ENCODE measurements at regions not wholly inside any gene's neighbourhood (a gene's known extent, or its start where the extent isn't known, plus 50 kb on each side); places are given as distances from the start of the nearest gene placed in this dataset.

GRCh38 chr3:8246070-8246469, 255.6 kb upstream of the LMCD1 start:
- Histone ChIP-seq H3K9me3 (ENCODE audit: low read length) (no peaks in the 10 kb centered on the region), H3K79me2 (ENCODE audit: insufficient read depth, low read length) (no peaks in the 10 kb centered on the region), H3K9me2 (ENCODE audit: low read depth, low read length) (no peaks in the 10 kb centered on the region), H3K4me2 (ENCODE audit: low read length) (no peak overlapping the region), H2AFZ (ENCODE audit: low read length) (no peak overlapping the region), H3K36me3 (ENCODE audit: insufficient read depth, low read length) (no peaks in the 10 kb centered on the region), H3K27ac (ENCODE audit: low read depth, low read length, poor library complexity, severe bottlenecking) (no peak overlapping the region), H3K27me3 (ENCODE audit: insufficient read depth, low read length) (no peaks in the 10 kb centered on the region), H3K4me3 (ENCODE audit: low read depth, low read length, poor library complexity, severe bottlenecking) (no peak overlapping the region), H3K4me1 (ENCODE audit: insufficient read depth, low read length, severe bottlenecking) (no peaks in the 10 kb centered on the region), H3F3A (ENCODE audit: insufficient read depth, low read length) (no peaks in the 10 kb centered on the region), H3K9ac (ENCODE audit: low read length) (no peak overlapping the region), H4K20me1 (ENCODE audit: insufficient read depth, low read length) (no peaks in the 10 kb centered on the region)
- TF ChIP-seq, protein P1, sequence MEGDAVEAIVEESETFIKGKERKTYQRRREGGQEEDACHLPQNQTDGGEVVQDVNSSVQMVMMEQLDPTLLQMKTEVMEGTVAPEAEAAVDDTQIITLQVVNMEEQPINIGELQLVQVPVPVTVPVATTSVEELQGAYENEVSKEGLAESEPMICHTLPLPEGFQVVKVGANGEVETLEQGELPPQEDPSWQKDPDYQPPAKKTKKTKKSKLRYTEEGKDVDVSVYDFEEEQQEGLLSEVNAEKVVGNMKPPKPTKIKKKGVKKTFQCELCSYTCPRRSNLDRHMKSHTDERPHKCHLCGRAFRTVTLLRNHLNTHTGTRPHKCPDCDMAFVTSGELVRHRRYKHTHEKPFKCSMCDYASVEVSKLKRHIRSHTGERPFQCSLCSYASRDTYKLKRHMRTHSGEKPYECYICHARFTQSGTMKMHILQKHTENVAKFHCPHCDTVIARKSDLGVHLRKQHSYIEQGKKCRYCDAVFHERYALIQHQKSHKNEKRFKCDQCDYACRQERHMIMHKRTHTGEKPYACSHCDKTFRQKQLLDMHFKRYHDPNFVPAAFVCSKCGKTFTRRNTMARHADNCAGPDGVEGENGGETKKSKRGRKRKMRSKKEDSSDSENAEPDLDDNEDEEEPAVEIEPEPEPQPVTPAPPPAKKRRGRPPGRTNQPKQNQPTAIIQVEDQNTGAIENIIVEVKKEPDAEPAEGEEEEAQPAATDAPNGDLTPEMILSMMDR (IDR thresholded peaks at IDR 0.05; ENCODE audit: low read length): no peak
- TF ChIP-seq EZH2 (IDR thresholded peaks at IDR 0.05; ENCODE audit: borderline replicate concordance, low read length): no peak

GRCh38 chr3:8253201-8253600, 248.4 kb upstream of the LMCD1 start:
- Histone ChIP-seq H3K27ac (ENCODE audit: low read depth, low read length, poor library complexity, severe bottlenecking) (no peak overlapping the region), H3K9ac (ENCODE audit: low read length) (no peak overlapping the region), H3K36me3 (ENCODE audit: insufficient read depth, low read length) (no peaks in the 10 kb centered on the region), H3K4me3 (ENCODE audit: low read depth, low read length, poor library complexity, severe bottlenecking) (no peak overlapping the region), H3K27me3 (ENCODE audit: insufficient read depth, low read length) (no peaks in the 10 kb centered on the region), H3K4me2 (ENCODE audit: low read length) (no peak overlapping the region), H3F3A (ENCODE audit: insufficient read depth, low read length) (no peaks in the 10 kb centered on the region), H3K9me3 (ENCODE audit: low read length) (no peaks in the 10 kb centered on the region), H3K79me2 (ENCODE audit: insufficient read depth, low read length) (no peaks in the 10 kb centered on the region), H3K9me2 (ENCODE audit: low read depth, low read length) (no peaks in the 10 kb centered on the region), H3K4me1 (ENCODE audit: insufficient read depth, low read length, severe bottlenecking) (no peaks in the 10 kb centered on the region), H2AFZ (ENCODE audit: low read length) (no peak overlapping the region), H4K20me1 (ENCODE audit: insufficient read depth, low read length) (no peaks in the 10 kb centered on the region)
- TF ChIP-seq EZH2 (IDR thresholded peaks at IDR 0.05; ENCODE audit: borderline replicate concordance, low read length): no peak
- TF ChIP-seq, protein P1 (IDR thresholded peaks at IDR 0.05; ENCODE audit: low read length): no peak

- H3K27ac ChIP-seq (ENCODE audit: low read depth, low read length, poor library complexity, severe bottlenecking): no peak overlapping the region
- no peak overlapping the region for H3K4me3 ChIP-seq (ENCODE audit: low read depth, low read length, poor library complexity, severe bottlenecking)
- TF ChIP-seq, protein P1 (IDR thresholded peaks at IDR 0.05; ENCODE audit: low read length): no peak
- TF ChIP-seq EZH2 (IDR thresholded peaks at IDR 0.05; ENCODE audit: borderline replicate concordance, low read length): no peak
- no peaks in the 10 kb centered on the region for H3K4me1 ChIP-seq (ENCODE audit: insufficient read depth, low read length, severe bottlenecking)
- H4K20me1 ChIP-seq (ENCODE audit: insufficient read depth, low read length): no peaks in the 10 kb centered on the region
- no peak overlapping the region for H3K9ac ChIP-seq (ENCODE audit: low read length)
- no peaks in the 10 kb centered on the region for H3F3A ChIP-seq (ENCODE audit: insufficient read depth, low read length)
- H2AFZ ChIP-seq (ENCODE audit: low read length): no peak overlapping the region
- H3K9me2 ChIP-seq (ENCODE audit: low read depth, low read length): no peaks in the 10 kb centered on the region
- H3K27me3 ChIP-seq (ENCODE audit: insufficient read depth, low read length): no peaks in the 10 kb centered on the region
- H3K9me3 ChIP-seq (ENCODE audit: low read length): no peaks in the 10 kb centered on the region
- no peaks in the 10 kb centered on the region for H3K36me3 ChIP-seq (ENCODE audit: insufficient read depth, low read length)
- no peak overlapping the region for H3K4me2 ChIP-seq (ENCODE audit: low read length)
- H3K79me2 ChIP-seq (ENCODE audit: insufficient read depth, low read length): no peaks in the 10 kb centered on the region
Measured at GRCh38 chr3:8254489-8254888, 247.1 kb upstream of the LMCD1 start.

All from OCI-LY1 (cell line).